LNCaP clone FGC (cell line): ENCODE measurements at regions not wholly inside any gene's neighbourhood (a gene's known extent, or its start where the extent isn't known, plus 50 kb on each side); places are given as distances from the start of the nearest gene placed in this dataset.

Source experiments
- DNase-seq: peaks from one replicate; pipeline ENCODE4 v3.0.0-alpha.2; 2011; ENCODE audit warnings: low read depth
- H3K4me3 ChIP-seq: 2 replicates; pipeline ENCODE4 v1.5.1; 2011; ENCODE audit warnings: mild to moderate bottlenecking, low read depth, low read length, control low read depth
- TF ChIP-seq, protein P1 (sequence below): IDR thresholded peaks from 2 replicates; pipeline ENCODE4 v1.5.1; 2012; ENCODE audit warnings: mild to moderate bottlenecking; ENCODE audit not compliant: control insufficient read depth, insufficient read depth; ENCODE audit errors: extremely low read depth

DNA sequence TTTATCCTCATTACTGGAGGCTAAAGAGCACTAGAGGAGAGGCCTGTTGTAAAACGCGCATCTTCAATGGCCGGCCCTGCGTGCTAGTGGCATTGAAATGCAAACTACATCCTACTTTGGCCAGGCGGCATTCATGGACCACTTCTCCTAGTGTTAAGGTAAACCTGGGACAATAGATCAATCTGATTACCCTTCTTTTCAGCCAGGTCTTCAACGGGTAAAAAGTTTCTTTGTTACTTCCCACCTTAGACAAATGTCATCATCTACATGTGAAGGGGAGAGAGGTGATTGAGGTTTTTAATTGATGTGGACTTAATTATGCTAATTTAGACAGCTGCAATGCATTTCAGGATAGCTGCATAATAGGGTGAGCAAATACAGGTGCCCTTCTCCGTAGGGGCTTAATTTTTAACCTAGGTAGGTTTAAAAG is 628.0 kb downstream of the ZEB2 start:
- TF ChIP-seq, protein P1, sequence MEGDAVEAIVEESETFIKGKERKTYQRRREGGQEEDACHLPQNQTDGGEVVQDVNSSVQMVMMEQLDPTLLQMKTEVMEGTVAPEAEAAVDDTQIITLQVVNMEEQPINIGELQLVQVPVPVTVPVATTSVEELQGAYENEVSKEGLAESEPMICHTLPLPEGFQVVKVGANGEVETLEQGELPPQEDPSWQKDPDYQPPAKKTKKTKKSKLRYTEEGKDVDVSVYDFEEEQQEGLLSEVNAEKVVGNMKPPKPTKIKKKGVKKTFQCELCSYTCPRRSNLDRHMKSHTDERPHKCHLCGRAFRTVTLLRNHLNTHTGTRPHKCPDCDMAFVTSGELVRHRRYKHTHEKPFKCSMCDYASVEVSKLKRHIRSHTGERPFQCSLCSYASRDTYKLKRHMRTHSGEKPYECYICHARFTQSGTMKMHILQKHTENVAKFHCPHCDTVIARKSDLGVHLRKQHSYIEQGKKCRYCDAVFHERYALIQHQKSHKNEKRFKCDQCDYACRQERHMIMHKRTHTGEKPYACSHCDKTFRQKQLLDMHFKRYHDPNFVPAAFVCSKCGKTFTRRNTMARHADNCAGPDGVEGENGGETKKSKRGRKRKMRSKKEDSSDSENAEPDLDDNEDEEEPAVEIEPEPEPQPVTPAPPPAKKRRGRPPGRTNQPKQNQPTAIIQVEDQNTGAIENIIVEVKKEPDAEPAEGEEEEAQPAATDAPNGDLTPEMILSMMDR = no peak
- H3K4me3 ChIP-seq = no peak overlapping the region
- DNase-seq = no peak

DNA sequence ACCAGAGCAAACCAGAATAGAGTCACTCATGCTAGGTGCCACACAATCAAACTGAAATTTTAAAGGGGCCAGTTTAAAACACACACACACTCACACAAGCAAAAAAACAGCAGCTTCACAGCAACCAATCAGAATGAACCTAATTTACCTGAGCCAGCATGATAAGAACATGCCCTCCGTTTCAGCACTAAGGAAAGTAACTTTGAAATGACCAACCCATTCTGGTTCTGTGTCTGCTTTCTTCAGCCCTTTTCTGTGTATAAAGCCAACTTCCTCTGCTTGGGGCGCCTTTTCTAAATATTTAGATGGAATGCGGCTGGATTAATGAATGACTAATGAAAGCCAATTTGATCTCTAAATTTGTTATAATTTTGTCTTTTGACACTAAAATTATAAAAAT is 629.1 kb downstream of the ZEB2 start:
- TF ChIP-seq, protein P1 = no peak
- no peak for DNase-seq
- H3K4me3 ChIP-seq = no peak overlapping the region

DNA sequence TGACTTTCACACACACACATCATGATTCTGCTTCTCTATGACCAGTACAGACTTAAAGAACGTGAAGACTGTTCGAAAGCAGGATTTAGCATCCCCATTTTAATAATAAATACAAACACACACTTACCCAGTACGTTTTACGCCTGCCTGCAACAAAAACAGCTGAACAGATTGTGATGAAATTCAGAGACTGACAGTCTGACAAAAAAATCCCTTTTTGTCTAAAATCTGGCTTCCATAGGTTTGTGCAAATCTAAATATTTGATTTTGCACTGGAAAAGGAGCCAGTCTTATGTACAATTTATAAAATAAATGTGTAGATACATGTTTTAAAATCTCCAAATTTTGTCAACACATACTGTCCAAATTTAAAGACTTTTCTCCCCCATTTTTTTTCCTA is 630.7 kb downstream of the ZEB2 start:
- H3K4me3 ChIP-seq = no peak overlapping the region
- TF ChIP-seq, protein P1 = no peak
- DNase-seq = no peak

DNA sequence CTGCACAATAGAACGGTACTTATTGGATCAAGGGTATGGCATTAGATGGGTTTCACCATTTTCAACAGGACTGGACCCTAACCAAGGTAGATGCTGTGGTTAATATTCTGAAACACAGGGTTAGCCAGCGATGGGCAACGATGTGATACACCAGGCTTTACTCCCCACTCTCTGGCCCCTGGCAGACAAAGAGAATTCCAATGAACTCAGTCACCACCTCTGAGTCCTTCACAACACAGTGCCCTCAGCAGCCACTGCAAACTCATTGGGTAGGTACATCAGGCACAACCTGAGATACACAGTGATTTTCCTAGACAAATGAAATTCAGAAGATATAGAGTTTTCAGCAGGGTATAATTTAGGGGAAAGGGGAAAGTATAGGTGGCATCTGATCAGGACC is 634.5 kb downstream of the ZEB2 start:
- DNase-seq = no peak
- no peak overlapping the region for H3K4me3 ChIP-seq
- TF ChIP-seq, protein P1 = no peak

DNA sequence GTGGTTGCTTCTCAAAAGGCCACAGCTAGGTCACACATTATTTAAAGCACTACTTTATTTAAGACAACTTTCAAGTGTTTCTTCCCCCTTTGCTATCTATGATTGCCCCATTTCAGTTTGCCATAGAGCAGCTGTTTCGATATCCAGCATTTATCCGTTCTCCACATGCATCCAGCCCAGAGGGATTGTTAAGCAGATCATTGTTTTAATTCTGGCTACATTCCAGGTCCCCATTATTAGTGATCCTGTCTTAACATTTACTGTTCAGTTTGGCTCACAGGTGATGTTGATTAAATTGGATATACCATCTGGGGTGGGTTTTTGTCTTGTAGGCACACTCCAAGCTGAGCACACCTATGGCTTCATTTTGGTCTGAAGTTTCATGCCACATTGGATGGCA is 638.7 kb downstream of the ZEB2 start:
- TF ChIP-seq, protein P1 = no peak
- no peak for DNase-seq
- no peak overlapping the region for H3K4me3 ChIP-seq

DNA sequence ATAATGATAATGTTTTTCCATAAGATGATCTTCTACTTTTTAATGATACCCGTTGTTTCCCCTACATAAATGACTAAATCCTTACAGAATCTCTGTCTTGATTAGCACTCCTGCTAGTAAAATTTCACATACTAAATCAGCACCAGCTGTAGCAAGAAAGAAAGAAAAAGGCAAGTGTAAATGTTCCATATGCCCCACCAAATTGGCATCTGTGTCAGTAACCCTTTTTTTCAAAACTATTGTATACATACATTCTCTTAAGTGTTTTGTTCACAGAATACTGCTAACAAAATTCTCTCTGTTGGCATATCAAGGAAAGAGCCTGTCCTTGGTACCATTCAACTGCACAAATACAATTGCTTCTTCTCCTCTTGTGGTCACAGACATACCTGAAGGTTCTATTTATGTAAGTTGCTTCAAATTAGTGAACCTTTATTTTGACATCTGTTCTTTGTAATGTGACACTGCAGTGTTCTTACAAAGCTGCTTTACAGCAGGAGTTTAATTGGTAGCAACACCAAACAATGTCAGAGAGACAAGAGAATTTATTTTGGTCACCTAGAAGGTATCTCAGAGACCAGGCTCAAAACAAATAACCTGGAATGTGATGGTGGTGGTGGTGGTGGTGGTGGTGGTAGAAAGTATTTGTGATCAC is 641.9 kb downstream of the ZEB2 start:
- DNase-seq = no peak
- TF ChIP-seq, protein P1 = no peak
- no peak overlapping the region for H3K4me3 ChIP-seq

DNA sequence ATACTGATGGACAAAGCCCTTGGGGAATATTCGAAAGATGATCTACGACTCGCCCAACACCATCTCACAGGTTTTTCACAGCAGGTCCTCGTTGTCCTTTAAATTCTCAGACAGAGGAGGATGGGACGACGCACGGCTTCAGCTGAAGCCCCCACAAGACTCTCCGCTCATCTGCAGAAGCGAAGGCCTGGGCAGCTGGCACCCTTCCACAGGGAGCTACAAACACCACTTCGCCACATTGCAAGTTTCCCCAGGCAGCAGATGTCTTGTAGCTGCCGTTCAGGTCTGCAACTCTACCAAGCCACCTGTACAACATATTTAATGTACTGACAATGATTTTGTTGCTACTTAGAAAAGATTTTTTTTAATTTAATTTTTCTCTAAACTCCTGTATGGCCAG is 642.9 kb downstream of the ZEB2 start:
- H3K4me3 ChIP-seq = no peak overlapping the region
- TF ChIP-seq, protein P1 = no peak
- no peak for DNase-seq
